Epidermal melanocyte (primary cell): ENCODE measurements at regions not wholly inside any gene's neighbourhood (a gene's known extent, or its start where the extent isn't known, plus 50 kb on each side); places are given as distances from the start of the nearest gene placed in this dataset.
A peak's percentile ranks its signal among the peaks of the same experiment; 100 is the strongest.

ENCODE experiments used
- DNase-seq: peaks from one replicate; pipeline ENCODE4 v3.0.0; 2011; ENCODE audit warnings: low spot score; ENCODE audit not compliant: insufficient read length

DNA sequence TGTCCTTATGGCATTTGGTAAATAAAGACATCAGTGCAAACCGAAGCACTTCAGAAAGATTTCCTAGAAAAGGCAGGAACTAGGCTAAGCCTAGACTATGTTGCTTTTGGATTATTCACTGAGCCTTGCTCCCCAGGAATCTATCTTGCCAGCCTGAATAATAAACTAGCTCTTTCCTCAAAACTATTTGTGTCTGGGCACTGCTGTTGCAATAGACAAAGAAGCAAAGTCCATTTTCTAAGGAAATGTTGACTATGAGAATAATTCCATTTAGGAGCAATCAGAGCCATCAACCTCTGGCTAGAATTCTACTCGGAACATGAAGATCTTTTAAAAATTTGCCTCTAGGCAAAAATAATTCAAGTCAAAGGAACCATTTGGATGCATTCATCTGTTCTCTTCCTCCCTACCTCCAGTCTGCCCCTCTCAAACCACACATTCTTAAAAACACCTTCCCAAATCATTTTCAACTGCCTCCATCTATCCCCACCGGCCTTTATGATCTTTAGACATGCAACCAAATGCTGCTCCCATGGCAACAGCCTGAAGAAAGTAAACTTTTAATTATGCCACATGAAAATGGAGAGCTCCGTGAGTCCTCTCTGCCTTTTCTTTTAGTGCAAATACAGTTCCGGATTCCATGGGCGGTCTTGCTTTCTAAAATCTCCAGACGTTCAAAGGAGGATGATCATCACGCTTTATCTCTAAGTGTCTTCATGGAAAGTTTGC lies 61.5 kb upstream of the FZD10 start:
- no peak for DNase-seq

DNA sequence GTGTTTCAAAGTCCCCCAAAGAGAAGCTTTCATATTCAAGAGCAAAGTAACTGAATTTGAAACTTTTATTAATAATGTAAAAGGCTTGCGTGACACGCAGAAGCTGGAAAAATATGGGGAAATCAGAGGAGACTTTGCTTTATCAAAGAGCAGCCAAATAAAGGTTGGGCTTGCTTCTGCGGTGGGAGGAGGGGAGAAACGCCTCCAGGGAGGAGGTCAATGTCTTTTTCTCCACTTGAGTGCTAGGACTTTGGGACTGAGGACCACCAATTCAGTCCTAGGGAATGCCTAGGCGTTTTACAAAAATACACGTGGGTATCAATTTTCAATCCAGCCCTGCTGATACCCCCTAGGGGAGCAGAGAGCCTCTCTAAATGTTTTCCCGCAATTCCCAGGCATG lies 60.9 kb upstream of the FZD10 start:
- DNase-seq, result no peak

DNA sequence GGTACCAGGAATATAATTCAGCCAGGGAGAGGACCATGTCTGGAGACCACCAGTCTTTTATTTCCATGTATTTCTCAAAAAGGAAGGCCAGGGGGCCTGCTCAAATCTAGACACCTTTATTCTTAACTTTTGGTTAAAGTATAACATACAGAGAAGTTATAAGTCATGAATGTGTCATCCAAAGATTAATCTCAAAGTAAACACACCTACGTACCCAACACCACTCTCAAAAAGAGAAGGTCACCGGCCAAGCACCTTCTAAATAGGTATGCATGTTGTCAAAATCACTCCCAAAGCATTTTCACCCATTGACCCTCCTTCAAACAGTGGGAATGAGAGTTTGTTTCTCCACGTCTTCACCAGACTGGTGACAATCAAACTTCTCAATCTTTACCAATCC lies 60.0 kb upstream of the FZD10 start:
- DNase-seq, result no peak

DNA sequence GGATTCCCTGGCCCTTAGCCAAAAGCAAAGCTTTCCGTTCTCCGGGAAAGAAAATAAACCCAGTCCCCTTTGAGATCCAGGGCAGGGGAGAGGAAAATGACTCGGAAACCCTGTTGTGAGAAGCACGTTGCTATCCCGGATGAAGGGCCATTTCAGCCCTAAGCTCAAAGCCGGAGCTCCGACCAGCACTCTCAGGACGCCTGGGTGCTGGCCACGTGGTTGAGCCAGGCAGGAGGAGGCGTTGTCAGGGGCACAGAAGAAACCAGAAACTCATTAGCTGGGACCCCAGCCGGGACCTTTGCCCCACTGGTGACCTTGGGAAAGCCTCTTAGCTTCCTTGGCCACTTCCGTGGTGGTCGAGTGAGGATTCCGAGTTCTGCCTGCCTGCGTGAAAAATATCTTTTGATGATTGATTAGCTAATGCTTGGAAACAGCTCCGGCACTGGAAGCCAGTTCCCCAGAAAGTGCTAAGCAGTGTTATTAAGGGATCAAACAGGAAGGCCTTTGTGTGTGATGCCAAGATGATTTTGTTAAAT lies 57.6 kb upstream of the FZD10 start:
- peak; percentile 50 for DNase-seq

DNA sequence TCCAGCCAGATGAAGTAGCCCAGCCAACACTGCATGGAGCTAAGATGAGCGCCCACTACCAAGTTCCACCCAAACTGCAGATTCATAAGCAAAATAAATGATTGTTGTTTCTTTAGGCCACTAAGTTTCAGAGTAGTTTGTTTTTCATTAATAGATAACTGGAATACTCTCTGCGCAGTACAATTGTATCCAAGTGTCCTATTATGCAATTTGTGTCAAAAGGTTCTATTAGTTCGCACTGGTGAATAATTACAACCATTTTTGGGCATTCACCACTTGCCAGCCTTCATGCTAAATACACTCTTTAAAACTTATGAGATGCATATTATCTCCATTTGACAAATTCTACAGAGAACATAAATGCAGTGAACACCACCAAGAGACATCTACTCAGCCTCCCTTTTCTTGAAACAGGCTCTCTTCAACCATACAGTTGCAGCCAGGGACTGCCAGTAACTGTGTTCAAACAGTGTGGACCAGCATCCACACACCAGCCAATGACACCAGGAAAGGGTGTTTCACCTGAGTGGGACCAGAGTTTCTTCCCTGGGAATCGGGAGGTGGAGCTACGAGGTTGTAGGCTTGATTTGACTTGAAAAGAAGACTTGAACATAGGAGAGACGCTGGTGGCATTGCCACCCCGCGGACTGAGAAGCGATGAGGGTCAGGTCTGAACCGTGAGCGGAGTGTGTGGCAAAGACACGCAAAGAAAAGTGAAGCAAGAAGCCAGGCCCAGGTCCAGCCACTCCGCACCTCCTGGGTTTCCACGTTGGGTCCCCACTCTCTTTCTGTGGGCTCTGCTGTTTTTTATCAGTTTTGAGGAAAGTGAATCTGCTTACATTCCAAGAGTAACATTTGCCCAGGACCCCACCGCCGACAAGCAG lies 53.0 kb upstream of the FZD10 start:
- no peak for DNase-seq

DNA sequence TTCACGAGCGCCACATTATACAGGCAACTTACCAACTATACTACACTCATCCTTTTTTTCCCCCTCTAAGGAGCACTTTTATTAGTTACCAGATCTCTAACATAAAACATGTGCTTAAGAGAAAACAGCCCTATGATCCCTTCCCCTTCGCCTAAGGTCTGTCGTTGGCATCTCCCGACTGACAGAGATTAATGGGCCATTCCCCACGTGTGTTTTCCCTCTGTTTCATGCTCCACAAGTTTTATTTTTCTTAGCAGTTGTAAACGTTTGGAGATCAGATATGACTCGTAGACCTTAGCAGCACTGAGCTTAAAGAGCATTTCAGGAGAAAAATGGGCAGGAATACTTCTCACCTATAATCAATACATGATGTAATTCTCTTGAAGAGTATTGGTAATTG lies 51.4 kb upstream of the FZD10 start:
- no peak for DNase-seq

DNA sequence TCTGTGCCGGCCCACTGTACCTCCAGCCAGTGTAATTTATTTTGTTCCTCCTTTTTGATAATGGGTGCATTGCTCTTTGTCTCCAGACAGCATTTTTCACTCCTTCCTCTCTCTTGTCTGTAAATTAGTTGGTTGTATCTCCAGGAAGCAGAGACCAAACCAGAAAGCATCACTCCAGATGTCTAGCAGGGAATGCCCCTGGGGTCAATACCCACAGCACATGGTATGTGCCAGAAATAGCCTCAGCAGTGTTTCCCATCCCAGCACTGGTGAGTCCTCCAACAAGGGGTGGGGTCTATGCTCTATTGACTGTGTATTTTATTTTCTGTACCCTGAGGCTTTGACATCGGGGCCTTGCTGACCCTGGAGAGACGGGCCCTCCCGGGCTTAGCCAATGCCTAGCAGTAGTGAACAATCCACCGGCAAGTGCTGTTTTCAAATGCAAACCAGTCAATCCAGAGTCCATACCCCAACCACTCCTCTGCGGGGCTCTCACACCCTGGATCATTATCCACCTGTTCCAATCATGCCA lies 50.2 kb upstream of the FZD10 start:
- DNase-seq, result peak; percentile 51
